ENCODE measurements at regions not wholly inside any gene's neighbourhood (a gene's known extent, or its start where the extent isn't known, plus 50 kb on each side); places are given as distances from the start of the nearest gene placed in this dataset.

DNA sequence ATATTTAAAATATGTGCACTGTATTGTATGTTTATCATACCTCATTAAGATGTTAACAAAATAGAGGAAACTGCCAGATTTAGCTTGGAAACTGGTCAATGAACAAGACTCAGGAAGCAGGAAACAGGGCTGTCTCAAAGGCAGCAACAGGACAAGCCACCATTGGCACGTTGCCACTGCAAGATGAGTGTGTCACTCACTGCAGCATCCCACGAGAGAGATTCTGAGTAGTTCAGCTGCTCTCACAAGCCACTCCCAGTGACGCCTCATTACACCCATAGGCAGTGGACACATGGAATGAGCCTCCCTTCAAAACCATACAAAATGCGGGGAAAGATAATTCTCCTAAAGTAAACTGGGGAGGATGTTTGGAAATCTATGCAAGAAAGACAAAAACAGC, 181.9 kb upstream of the DLGAP1 start:
- H3K27me3 ChIP-seq (ENCODE audit: insufficient read depth, poor library complexity, severe bottlenecking), result no peaks in the 10 kb centered on the region
- no peak for TF ChIP-seq POLR2AphosphoS5 (IDR thresholded peaks at IDR 0.05; ENCODE audit: low read depth)
- TF ChIP-seq, protein P1, sequence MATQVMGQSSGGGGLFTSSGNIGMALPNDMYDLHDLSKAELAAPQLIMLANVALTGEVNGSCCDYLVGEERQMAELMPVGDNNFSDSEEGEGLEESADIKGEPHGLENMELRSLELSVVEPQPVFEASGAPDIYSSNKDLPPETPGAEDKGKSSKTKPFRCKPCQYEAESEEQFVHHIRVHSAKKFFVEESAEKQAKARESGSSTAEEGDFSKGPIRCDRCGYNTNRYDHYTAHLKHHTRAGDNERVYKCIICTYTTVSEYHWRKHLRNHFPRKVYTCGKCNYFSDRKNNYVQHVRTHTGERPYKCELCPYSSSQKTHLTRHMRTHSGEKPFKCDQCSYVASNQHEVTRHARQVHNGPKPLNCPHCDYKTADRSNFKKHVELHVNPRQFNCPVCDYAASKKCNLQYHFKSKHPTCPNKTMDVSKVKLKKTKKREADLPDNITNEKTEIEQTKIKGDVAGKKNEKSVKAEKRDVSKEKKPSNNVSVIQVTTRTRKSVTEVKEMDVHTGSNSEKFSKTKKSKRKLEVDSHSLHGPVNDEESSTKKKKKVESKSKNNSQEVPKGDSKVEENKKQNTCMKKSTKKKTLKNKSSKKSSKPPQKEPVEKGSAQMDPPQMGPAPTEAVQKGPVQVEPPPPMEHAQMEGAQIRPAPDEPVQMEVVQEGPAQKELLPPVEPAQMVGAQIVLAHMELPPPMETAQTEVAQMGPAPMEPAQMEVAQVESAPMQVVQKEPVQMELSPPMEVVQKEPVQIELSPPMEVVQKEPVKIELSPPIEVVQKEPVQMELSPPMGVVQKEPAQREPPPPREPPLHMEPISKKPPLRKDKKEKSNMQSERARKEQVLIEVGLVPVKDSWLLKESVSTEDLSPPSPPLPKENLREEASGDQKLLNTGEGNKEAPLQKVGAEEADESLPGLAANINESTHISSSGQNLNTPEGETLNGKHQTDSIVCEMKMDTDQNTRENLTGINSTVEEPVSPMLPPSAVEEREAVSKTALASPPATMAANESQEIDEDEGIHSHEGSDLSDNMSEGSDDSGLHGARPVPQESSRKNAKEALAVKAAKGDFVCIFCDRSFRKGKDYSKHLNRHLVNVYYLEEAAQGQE (IDR thresholded peaks at IDR 0.05; ENCODE audit: insufficient replicate concordance, low read depth), result no peak
- TF ChIP-seq GABPA (IDR thresholded peaks at IDR 0.05; ENCODE audit: low read depth), result no peak
- TF ChIP-seq SPI1 (IDR thresholded peaks at IDR 0.05; ENCODE audit: borderline replicate concordance, low read depth), result no peak
- TF ChIP-seq, protein P2, sequence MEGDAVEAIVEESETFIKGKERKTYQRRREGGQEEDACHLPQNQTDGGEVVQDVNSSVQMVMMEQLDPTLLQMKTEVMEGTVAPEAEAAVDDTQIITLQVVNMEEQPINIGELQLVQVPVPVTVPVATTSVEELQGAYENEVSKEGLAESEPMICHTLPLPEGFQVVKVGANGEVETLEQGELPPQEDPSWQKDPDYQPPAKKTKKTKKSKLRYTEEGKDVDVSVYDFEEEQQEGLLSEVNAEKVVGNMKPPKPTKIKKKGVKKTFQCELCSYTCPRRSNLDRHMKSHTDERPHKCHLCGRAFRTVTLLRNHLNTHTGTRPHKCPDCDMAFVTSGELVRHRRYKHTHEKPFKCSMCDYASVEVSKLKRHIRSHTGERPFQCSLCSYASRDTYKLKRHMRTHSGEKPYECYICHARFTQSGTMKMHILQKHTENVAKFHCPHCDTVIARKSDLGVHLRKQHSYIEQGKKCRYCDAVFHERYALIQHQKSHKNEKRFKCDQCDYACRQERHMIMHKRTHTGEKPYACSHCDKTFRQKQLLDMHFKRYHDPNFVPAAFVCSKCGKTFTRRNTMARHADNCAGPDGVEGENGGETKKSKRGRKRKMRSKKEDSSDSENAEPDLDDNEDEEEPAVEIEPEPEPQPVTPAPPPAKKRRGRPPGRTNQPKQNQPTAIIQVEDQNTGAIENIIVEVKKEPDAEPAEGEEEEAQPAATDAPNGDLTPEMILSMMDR (IDR thresholded peaks at IDR 0.05; ENCODE audit: insufficient read depth, low read length), result no peak
- DNase-seq (ENCODE audit: low read depth in 1 of 2, low spot score in 1 of 2), result no peak
- H3K4me3 ChIP-seq (replicated peaks; ENCODE audit: insufficient read depth, low read length), result no peak overlapping the region
- no peak overlapping the region for H3K27ac ChIP-seq (replicated peaks)

DNA sequence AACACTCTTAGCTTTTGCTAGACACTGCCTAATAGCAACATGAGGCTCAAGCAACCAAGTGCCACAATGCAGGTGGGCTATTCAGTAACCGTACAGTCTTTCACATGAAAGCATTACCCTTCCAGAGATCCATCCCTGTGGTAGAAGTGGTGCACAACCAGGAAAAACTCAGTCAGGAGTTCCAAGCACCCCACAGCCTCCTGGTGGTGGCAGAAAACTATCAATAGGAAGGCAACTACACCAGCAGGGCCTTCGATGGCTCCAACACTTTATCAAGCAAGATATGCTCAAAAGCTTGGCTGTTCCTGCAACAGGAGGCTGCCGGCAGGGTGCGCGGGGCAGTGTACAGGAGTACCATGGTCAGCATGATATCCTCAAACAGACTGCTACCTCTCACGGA, 176.1 kb upstream of the DLGAP1 start:
- Histone ChIP-seq H3K27ac (replicated peaks) (no peak overlapping the region), H3K27me3 (ENCODE audit: insufficient read depth, poor library complexity, severe bottlenecking) (no peaks in the 10 kb centered on the region), H3K4me3 (replicated peaks; ENCODE audit: insufficient read depth, low read length) (no peak overlapping the region)
- TF ChIP-seq, protein P1 (IDR thresholded peaks at IDR 0.05; ENCODE audit: insufficient replicate concordance, low read depth), result no peak
- no peak for TF ChIP-seq GABPA (IDR thresholded peaks at IDR 0.05; ENCODE audit: low read depth)
- no peak for TF ChIP-seq SPI1 (IDR thresholded peaks at IDR 0.05; ENCODE audit: borderline replicate concordance, low read depth)
- TF ChIP-seq, protein P2 (IDR thresholded peaks at IDR 0.05; ENCODE audit: insufficient read depth, low read length), result no peak
- TF ChIP-seq POLR2AphosphoS5 (IDR thresholded peaks at IDR 0.05; ENCODE audit: low read depth), result no peak
- no peak for DNase-seq (ENCODE audit: low read depth in 1 of 2, low spot score in 1 of 2)

DNA sequence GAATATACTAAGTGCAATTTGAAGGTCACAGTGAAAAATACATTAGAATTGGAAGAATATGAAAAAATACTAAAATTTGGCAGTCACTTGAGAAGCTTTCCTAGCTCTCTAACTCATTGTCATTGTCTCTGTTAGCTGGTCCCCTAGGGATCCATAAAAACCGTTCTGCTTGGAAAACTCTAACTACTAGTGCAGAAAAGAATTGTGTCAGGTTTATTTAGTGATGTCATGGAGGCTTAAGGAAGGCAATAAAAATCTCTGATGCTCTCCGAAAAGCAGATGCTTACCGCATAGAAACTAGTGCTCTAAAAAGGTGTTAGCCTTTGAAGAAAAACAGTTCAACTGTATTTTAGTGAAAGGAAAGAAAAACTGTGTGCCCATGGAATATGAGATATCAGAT, 150.1 kb upstream of the DLGAP1 start:
- H3K27me3 ChIP-seq (ENCODE audit: insufficient read depth, poor library complexity, severe bottlenecking), result no peaks in the 10 kb centered on the region
- DNase-seq (ENCODE audit: low read depth in 1 of 2, low spot score in 1 of 2), result no peak
- H3K4me3 ChIP-seq (replicated peaks; ENCODE audit: insufficient read depth, low read length), result no peak overlapping the region
- TF ChIP-seq, protein P2 (IDR thresholded peaks at IDR 0.05; ENCODE audit: insufficient read depth, low read length), result no peak
- TF ChIP-seq, protein P1 (IDR thresholded peaks at IDR 0.05; ENCODE audit: insufficient replicate concordance, low read depth), result no peak
- TF ChIP-seq SPI1 (IDR thresholded peaks at IDR 0.05; ENCODE audit: borderline replicate concordance, low read depth) (no peak), POLR2AphosphoS5 (IDR thresholded peaks at IDR 0.05; ENCODE audit: low read depth) (no peak), GABPA (IDR thresholded peaks at IDR 0.05; ENCODE audit: low read depth) (no peak)
- H3K27ac ChIP-seq (replicated peaks), result no peak overlapping the region
